ENCODE measurements at regions not wholly inside any gene's neighbourhood (a gene's known extent, or its start where the extent isn't known, plus 50 kb on each side); places are given as distances from the start of the nearest gene placed in this dataset.

- in situ Hi-C loops (cut with MboI; ENCODE audit: low pct_unique_long_range_greater_than_20kb, low sequenced_read_pairs, unreplicated experiment): no loop called here
- no peak for DNase-seq (ENCODE audit: low spot score)
- TF ChIP-seq CTCF (IDR thresholded peaks at IDR 0.05; ENCODE audit: extremely low read depth, insufficient read depth, missing control alignments): no peak
These were observed 472.4 kb upstream of the NWD2 start for GRCh38 chr4:36772154-36772516.

GRCh38 chr4:36773467-36773866 lies 471.1 kb upstream of the NWD2 start:
- in situ Hi-C loops (cut with MboI; ENCODE audit: low pct_unique_long_range_greater_than_20kb, low sequenced_read_pairs, unreplicated experiment): no loop called here
- no peak for TF ChIP-seq CTCF (IDR thresholded peaks at IDR 0.05; ENCODE audit: extremely low read depth, insufficient read depth, missing control alignments)

GRCh38 chr4:36775544-36775943 lies 469.0 kb upstream of the NWD2 start:
- in situ Hi-C loops (cut with MboI; ENCODE audit: low pct_unique_long_range_greater_than_20kb, low sequenced_read_pairs, unreplicated experiment): no loop called here
- DNase-seq (ENCODE audit: low spot score): no peak
- no peak for TF ChIP-seq CTCF (IDR thresholded peaks at IDR 0.05; ENCODE audit: extremely low read depth, insufficient read depth, missing control alignments)

More at GRCh38 chr4:36773467-36773866, 471.1 kb upstream of the NWD2 start:
- no peak for DNase-seq (ENCODE audit: low spot score)

GRCh38 chr4:36779601-36780000 lies 464.9 kb upstream of the NWD2 start:
- DNase-seq (ENCODE audit: low spot score): no peak
- in situ Hi-C loops (cut with MboI; ENCODE audit: low pct_unique_long_range_greater_than_20kb, low sequenced_read_pairs, unreplicated experiment): no loop called here
- no peak for TF ChIP-seq CTCF (IDR thresholded peaks at IDR 0.05; ENCODE audit: extremely low read depth, insufficient read depth, missing control alignments)

- TF ChIP-seq CTCF (IDR thresholded peaks at IDR 0.05; ENCODE audit: extremely low read depth, insufficient read depth, missing control alignments): no peak
- in situ Hi-C loops (cut with MboI; ENCODE audit: low pct_unique_long_range_greater_than_20kb, low sequenced_read_pairs, unreplicated experiment): no loop called here
These were observed 458.6 kb upstream of the NWD2 start for GRCh38 chr4:36785973-36786372.

GRCh38 chr4:36786519-36786918 lies 458.0 kb upstream of the NWD2 start:
- no peak for DNase-seq (ENCODE audit: low spot score)
- in situ Hi-C loops (cut with MboI; ENCODE audit: low pct_unique_long_range_greater_than_20kb, low sequenced_read_pairs, unreplicated experiment): no loop called here
- TF ChIP-seq CTCF (IDR thresholded peaks at IDR 0.05; ENCODE audit: extremely low read depth, insufficient read depth, missing control alignments): no peak

More at GRCh38 chr4:36785973-36786372, 458.6 kb upstream of the NWD2 start:
- DNase-seq (ENCODE audit: low spot score): no peak

GRCh38 chr4:36794716-36795115 lies 449.8 kb upstream of the NWD2 start:
- no peak for DNase-seq (ENCODE audit: low spot score)
- TF ChIP-seq CTCF (IDR thresholded peaks at IDR 0.05; ENCODE audit: extremely low read depth, insufficient read depth, missing control alignments): no peak
- in situ Hi-C loops (cut with MboI; ENCODE audit: low pct_unique_long_range_greater_than_20kb, low sequenced_read_pairs, unreplicated experiment): no loop called here
